ENCODE measurements at regions not wholly inside any gene's neighbourhood (a gene's known extent, or its start where the extent isn't known, plus 50 kb on each side); places are given as distances from the start of the nearest gene placed in this dataset.

DNA sequence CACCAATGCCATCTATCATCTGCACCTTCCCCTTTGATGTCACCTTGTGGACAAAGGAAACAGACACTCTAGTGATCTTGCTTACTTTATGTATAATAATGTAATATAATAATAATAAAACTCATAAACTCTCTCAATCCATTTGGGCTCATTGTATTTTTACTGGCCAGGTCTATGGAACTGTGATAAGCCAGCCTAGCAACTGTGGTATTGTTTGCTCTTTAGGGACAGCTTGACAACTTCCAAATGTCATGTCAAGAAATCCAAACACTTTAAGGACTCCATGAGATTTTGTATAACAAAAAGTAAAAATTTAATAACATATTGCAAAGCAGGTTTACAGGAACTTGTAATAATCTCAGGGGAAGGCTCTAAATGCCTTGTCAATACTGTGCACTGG is 1163.4 kb upstream of the TMPRSS15 start (continued):
- TF ChIP-seq, protein P1, sequence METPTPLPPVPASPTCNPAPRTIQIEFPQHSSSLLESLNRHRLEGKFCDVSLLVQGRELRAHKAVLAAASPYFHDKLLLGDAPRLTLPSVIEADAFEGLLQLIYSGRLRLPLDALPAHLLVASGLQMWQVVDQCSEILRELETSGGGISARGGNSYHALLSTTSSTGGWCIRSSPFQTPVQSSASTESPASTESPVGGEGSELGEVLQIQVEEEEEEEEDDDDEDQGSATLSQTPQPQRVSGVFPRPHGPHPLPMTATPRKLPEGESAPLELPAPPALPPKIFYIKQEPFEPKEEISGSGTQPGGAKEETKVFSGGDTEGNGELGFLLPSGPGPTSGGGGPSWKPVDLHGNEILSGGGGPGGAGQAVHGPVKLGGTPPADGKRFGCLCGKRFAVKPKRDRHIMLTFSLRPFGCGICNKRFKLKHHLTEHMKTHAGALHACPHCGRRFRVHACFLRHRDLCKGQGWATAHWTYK (CRISPR knock-in tag; IDR thresholded peaks at IDR 0.05), result no peak

DNA sequence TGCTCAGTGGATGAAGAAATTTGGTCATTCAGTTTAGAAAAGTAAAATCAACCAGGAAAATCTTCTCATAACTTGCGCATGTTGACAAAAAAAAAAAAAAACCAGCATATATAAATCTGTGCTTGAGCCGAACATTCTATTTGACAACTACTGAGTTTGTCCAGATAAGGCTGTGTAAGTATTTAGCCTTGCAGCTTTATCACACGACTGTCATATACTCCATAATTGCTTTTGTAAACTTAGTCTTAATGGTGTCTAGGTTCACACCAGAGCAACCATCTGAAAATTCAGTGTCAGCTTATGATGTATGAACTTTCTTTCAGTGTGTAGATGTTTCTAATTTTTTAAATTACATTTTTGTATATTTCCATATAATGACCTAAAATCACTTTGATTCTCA is 1173.8 kb upstream of the TMPRSS15 start:
- intact Hi-C loops (cut with micrococcal nuclease) (no loop called here), in situ Hi-C loops (cut with MboI) (no loop called here)
- Histone ChIP-seq H3K9me3 (replicated peaks; ENCODE audit: control insufficient read depth, insufficient read depth, low read depth, low read length) (no peaks in the 10 kb centered on the region; the same call in 1 of the 2 replicates), H3K79me2 (ENCODE audit: control insufficient read depth, insufficient read depth, low read length) (no peaks in the 10 kb centered on the region), H3K36me3 (ENCODE audit: control insufficient read depth, insufficient read depth, low read length) (no peaks in the 10 kb centered on the region), H3K4me3 (no peak overlapping the region), H3K27ac (ENCODE audit: extremely low read depth, low read depth, low read length) (no peak overlapping the region), H3K9ac (ENCODE audit: insufficient read depth in 1 of 2, low read depth in 2 of 2, low read length in 2 of 2) (no peak overlapping the region), H4K20me1 (replicated peaks; ENCODE audit: control insufficient read depth, insufficient read depth, low read length) (no peaks in the 10 kb centered on the region), H3K4me1 (replicated peaks in 1 of 2; ENCODE audit: control insufficient read depth in 2 of 2, insufficient read depth in 2 of 2, low read length in 2 of 2) (no peaks in the 10 kb centered on the region), H3K4me2 (ENCODE audit: insufficient read depth, low read length) (no peak overlapping the region), H3K27me3 (ENCODE audit: control insufficient read depth in 2 of 2, insufficient read depth in 2 of 2, low read length in 2 of 2) (no peaks in the 10 kb centered on the region), H3K9me1 (ENCODE audit: control insufficient read depth, insufficient read depth, low read length) (no peaks in the 10 kb centered on the region), H2AFZ (ENCODE audit: low read depth, low read length) (no peak overlapping the region)
- FAIRE-seq, result no peak
- ChIA-PET CTCF (ENCODE audit: low intra/inter-chr PET ratio) (no interaction called here), POLR2A (no interaction called here)
- BruUV-seq (replicated peaks), result no TSS peak
- no peak for ATAC-seq
- DNase-seq (ENCODE audit: extremely low read depth in 1 of 4, low spot score in 3 of 4), result no peak
- 5% methylated on average over 3 of the region's 3 CpGs for WGBS (ENCODE audit: insufficient coverage, low coverage, missing lambda C conversion rate)
- TF ChIP-seq RCOR1 (IDR thresholded peaks at IDR 0.05; ENCODE audit: borderline replicate concordance in 1 of 2, low read depth in 2 of 2, low read length in 2 of 2) (no peak), ZBTB7A (IDR thresholded peaks at IDR 0.05; ENCODE audit: borderline replicate concordance, control insufficient read depth, low read depth, low read length) (no peak), BCOR (IDR thresholded peaks at IDR 0.05) (no peak), CHD2 (IDR thresholded peaks at IDR 0.05; ENCODE audit: low read depth, low read length) (no peak), ZBTB1 (CRISPR knock-in tag; IDR thresholded peaks at IDR 0.05; ENCODE audit: borderline replicate concordance, low read depth) (no peak), BRCA1 (IDR thresholded peaks at IDR 0.05) (no peak), BRCA1 (CRISPR knock-in tag; IDR thresholded peaks at IDR 0.05) (no peak), ZNF354B (CRISPR knock-in tag; IDR thresholded peaks at IDR 0.05) (no peak), RAD21 (CRISPR knock-in tag; conservative IDR thresholded peaks at IDR 0.05 in 1 of 2, IDR thresholded peaks at IDR 0.05 in 1 of 2) (no peak)
- TF ChIP-seq, protein P2, sequence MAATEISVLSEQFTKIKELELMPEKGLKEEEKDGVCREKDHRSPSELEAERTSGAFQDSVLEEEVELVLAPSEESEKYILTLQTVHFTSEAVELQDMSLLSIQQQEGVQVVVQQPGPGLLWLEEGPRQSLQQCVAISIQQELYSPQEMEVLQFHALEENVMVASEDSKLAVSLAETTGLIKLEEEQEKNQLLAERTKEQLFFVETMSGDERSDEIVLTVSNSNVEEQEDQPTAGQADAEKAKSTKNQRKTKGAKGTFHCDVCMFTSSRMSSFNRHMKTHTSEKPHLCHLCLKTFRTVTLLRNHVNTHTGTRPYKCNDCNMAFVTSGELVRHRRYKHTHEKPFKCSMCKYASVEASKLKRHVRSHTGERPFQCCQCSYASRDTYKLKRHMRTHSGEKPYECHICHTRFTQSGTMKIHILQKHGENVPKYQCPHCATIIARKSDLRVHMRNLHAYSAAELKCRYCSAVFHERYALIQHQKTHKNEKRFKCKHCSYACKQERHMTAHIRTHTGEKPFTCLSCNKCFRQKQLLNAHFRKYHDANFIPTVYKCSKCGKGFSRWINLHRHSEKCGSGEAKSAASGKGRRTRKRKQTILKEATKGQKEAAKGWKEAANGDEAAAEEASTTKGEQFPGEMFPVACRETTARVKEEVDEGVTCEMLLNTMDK (IDR thresholded peaks at IDR 0.05; ENCODE audit: borderline replicate concordance, insufficient read depth, low read depth, low read length, poor library complexity, severe bottlenecking), result no peak
- TF ChIP-seq, protein P3, sequence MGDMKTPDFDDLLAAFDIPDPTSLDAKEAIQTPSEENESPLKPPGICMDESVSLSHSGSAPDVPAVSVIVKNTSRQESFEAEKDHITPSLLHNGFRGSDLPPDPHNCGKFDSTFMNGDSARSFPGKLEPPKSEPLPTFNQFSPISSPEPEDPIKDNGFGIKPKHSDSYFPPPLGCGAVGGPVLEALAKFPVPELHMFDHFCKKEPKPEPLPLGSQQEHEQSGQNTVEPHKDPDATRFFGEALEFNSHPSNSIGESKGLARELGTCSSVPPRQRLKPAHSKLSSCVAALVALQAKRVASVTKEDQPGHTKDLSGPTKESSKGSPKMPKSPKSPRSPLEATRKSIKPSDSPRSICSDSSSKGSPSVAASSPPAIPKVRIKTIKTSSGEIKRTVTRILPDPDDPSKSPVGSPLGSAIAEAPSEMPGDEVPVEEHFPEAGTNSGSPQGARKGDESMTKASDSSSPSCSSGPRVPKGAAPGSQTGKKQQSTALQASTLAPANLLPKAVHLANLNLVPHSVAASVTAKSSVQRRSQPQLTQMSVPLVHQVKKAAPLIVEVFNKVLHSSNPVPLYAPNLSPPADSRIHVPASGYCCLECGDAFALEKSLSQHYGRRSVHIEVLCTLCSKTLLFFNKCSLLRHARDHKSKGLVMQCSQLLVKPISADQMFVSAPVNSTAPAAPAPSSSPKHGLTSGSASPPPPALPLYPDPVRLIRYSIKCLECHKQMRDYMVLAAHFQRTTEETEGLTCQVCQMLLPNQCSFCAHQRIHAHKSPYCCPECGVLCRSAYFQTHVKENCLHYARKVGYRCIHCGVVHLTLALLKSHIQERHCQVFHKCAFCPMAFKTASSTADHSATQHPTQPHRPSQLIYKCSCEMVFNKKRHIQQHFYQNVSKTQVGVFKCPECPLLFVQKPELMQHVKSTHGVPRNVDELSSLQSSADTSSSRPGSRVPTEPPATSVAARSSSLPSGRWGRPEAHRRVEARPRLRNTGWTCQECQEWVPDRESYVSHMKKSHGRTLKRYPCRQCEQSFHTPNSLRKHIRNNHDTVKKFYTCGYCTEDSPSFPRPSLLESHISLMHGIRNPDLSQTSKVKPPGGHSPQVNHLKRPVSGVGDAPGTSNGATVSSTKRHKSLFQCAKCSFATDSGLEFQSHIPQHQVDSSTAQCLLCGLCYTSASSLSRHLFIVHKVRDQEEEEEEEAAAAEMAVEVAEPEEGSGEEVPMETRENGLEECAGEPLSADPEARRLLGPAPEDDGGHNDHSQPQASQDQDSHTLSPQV (IDR thresholded peaks at IDR 0.05), result no peak
- TF ChIP-seq, protein P4, sequence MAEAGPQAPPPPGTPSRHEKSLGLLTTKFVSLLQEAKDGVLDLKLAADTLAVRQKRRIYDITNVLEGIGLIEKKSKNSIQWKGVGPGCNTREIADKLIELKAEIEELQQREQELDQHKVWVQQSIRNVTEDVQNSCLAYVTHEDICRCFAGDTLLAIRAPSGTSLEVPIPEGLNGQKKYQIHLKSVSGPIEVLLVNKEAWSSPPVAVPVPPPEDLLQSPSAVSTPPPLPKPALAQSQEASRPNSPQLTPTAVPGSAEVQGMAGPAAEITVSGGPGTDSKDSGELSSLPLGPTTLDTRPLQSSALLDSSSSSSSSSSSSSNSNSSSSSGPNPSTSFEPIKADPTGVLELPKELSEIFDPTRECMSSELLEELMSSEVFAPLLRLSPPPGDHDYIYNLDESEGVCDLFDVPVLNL (CRISPR knock-in tag; IDR thresholded peaks at IDR 0.05; ENCODE audit: low read depth), result no peak

All from K562 (cell line).